Uterus (tissue), 2 donors: ENCODE measurements at regions not wholly inside any gene's neighbourhood (a gene's known extent, or its start where the extent isn't known, plus 50 kb on each side); places are given as distances from the start of the nearest gene placed in this dataset.

Experiments used
- CTCF ChIP-seq, 4 experiments: fragments of 200-600 bp in 2 of 4; fragments of 450-650 bp in 2 of 4; sonication (generic) in 2 of 4; IDR thresholded peaks; one replicate each; pipeline ENCODE4 v1.5.1; 2016 to 2019; ENCODE audit warnings: antibody characterized with exemption in 4 of 4, mild to moderate bottlenecking in 2 of 4, moderate library complexity in 1 of 4
- POLR2A ChIP-seq, 2 donors: fragments of 450-650 bp; IDR thresholded peaks; one replicate each; pipeline ENCODE4 v1.6.1; 2016; ENCODE audit warnings: antibody characterized with exemption in 2 of 2, mild to moderate bottlenecking in 1 of 2, moderate library complexity in 1 of 2

GRCh38 chr5:107230367-107230766 lies 440.4 kb downstream of the EFNA5 start:
- TF ChIP-seq CTCF (IDR thresholded peaks at IDR 0.05) (no peak), POLR2A (IDR thresholded peaks at IDR 0.05) (no peak)
